Dermis microvascular lymphatic vessel endothelial cell (primary cell): ENCODE measurements at regions not wholly inside any gene's neighbourhood (a gene's known extent, or its start where the extent isn't known, plus 50 kb on each side); places are given as distances from the start of the nearest gene placed in this dataset.
A peak's percentile ranks its signal among the peaks of the same experiment; 100 is the strongest.
"Not testable (repeated sequence)": the region's sequence is repeated elsewhere in the genome, so short reads cannot be mapped to it uniquely, and the experiment has no call there.

Experiments used
- DNase-seq, 2 donors: peaks; one replicate each; pipeline versions ENCODE4 v3.0.0 to v3.0.0-alpha.2; 2010; ENCODE audit warnings: low read depth in 2 of 2

DNA sequence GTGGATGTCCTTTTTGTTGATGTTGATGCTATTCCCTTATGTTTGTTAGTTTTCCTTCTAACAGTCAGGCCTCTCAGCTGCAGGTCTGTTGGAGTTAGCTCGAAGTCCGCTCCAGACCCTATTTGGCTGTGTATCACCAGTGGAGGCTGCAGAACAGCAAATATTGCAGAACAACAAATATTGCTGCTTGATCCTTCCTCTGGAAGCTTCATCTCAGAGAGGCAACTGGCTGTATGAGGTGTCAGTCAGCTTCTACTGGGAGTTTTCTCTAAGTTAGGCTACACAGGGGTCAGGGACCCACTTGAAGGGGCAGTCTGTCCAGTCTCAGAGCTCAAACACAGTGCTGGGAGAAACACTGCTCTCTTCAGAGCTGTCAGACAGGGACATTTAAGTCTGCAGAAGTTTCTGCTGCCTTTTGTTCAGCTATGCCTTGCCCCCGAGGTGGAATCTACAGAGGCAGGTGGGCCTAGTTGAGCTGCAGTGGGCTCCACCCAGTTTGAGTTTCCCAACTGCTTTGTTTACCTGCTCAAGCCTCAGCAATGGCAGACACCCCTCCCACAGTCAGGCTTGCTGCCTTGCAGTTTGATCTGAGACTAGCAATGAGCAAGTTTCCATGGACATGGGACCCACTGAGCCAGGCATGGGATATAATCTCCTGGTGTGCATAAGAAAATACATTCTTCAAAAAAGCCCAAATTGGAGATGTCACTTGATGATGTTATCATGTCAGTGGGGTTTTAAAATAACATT lies 99.5 kb downstream of the KDM5D start:
- no peak for DNase-seq

DNA sequence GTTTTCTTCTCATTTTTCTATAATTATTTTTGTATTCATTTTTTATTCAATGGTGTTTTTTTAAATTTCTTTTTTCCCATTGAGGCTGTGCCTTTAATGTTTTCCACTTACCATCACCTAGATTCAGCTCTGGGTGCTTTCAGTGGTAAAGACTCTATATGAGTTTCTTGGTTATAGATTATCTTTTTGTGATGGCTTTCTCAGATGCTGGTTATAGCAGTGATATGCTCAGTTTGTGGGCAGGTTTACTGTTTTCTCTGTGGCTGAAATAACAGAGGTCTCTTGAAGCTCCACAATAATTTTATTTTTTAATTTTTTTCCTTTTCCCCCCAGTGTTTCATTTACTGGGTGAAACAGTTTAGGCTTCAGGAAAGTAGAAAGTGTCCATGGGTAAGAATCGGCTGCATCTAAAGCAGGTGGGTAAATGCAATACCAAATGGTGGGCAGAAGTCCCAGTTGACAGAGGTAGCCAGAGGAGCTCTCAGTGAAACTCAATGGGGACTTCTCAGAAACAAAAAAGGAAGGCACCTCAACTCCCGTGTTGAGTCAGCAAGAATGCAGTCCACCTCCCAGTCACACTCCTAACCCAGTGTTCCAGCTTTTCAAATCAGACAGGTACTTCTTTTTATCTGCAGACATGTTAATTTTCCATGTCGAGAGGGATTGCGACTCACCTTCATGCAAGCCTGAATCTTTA lies 106.7 kb downstream of the KDM5D start:
- no peak for DNase-seq

DNA sequence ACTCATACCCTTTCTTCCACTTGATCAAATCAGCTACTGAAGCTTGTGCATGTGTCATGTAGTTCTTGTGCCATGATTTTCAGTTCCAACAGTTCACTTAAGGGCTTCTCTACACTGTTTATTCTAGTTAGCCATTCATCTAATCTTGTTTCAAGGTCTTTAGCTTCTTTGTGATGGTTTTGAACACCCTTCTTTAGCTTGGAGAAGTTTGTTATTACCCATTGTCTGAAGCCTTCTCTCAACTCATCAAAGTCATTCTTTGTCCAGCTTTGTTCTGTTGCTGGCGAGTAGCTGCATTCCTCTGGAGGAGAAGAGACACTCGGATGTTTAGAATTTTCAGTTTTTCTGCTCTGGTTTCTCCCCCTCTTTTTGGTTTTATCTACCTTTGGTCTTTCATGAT lies 115.6 kb downstream of the KDM5D start:
- no peak for DNase-seq

DNA sequence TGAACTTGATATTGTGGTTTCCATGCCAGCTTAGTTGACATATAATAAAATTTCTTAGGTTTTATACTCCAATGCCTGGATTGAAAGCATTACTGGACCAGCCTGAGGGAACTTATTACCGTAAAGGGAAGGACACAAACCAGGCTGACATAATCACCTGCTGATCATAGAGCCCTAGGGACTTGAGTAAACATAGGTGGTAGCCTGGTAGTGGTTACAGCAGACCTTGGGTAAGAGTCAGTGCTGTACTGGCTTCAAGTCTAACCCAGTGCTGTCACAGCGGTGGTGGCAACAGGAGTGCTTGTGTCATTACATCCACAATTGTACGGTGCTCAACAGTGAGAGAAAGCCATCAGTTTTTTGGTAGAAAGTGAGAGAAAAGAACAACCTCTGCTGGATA lies 122.1 kb downstream of the KDM5D start:
- DNase-seq, result no peak

DNA sequence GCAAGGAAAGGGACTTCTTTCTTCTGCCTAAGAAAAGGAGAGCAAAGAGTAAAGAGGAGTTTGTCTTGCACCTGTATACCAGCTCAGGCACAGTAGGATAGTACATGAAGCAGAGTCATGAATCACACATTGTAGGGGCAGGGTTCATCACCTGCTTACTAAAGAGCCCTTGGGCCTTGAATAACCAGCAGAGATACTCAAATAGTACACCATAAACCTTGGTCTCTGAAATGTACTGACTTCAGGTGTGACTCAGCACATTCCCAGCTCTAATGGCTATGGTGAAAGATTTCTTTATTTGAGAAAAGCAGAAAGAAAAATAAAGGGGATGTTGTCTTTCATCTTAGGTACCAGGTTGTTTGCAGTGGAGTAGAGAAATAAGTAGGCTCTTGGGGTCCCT lies 122.8 kb downstream of the KDM5D start:
- no peak for DNase-seq

DNA sequence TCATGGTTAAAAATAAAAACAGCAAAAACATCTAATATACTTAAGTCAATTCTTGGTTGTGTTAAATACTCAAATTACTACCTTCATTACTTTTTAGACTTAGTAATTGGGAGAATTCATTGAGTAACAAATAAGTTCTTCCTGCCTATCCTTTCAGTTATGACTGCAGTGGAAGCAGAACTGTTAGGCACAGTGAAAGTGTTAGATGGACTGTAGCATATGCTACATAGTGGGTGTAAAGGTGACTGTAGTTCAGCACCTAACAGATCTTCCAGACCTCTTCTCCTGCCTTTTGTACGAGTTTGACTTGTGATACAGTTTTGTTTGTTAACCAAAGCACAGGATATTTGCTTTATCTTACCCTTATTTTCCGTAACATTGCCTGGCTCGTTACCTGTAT lies 143.4 kb downstream of the KDM5D start:
- no peak for DNase-seq

DNA sequence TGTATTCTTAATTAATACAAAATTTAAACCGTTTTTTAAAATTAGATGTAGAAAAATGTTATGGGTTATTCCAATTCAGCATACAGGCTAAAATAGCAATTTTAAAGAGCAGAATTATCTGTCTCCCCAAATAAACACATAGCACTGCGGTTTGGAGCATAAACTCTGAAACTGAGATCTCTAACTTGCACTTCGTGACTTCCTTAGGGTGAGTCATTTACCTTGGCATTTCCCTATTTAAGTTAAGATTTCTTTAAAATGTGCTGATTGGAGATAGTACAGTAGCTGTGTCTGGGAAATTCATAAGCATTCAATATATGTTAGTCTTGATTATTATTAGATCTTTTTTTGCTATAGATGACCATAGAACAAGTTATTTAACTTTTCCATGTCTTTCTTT lies 143.8 kb downstream of the KDM5D start:
- peak in 1 of 2 donors; percentile 46 for DNase-seq

DNA sequence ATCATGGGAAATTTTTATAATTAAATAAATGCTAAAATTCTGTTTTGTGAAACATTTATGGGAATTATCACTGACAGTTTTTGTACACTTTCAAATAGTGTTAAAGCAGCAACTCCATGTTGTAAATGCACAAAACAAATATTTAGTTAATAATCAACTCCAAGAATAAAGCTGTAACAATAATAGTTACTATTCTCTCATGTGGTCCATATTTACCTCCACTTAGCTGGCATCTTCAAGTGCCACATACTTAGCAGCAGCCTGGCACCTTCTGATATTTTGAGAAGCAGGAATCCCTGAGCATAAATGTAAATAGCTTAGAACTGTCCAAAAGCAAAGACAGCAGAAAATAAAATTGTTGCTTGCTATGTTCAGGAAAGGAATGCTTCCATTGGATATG lies 154.3 kb downstream of the KDM5D start:
- DNase-seq, result no peak

DNA sequence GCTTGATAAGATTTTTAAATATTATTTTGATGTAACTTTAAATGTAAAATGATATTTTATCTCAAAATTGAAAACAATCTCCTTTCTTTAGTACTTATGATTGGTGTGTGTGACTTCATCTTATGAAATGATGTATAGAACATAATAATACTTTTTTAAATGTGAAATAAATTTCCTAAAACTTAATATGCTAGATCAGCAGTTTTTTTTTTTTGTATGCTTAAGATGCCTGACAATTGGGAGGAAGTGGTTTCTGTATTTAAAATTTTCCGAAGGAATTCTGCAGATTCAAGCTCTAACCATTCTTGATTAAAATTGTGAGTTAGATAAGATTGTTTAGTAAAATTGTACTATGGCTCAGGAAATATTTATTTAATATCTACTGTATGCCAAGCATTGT lies 154.9 kb downstream of the KDM5D start:
- no peak for DNase-seq

DNA sequence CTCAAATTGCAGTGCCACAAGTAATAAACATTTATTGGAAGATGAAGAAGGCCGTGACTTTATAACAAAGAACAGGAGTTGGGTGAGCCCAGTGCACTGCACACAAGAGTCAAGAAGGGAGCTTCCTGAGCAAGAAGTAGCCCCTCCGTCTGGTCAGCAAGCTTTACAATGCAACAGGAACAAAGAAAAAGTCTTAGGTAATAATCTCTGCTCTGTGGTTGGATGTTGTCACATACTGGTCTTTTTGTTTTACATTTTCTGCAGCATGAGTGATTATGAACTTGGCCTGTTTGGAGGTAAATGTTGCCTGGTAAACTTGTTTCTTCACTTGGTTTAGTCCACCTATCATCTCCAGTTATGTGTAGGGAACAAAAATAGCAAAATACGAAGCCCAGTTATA lies 157.2 kb downstream of the KDM5D start:
- no peak for DNase-seq

DNA sequence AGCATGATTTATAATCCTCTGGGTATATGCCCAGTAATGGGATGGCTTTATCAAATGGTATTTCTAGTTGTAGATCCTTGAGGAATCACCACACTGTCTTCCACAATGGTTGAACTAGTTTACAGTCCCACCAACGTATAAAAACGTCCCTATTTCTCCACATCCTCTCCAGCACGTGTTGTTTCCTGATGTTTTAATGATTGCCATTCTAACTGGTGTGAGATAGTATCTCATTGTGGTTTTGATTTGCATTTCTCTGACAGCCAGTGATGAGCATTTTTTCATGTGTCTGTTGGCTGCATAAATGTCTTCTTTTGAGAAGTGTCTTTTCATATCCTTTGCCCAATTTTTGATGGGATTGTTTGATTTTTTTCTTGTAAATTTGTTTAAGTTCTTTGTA lies 163.5 kb downstream of the KDM5D start:
- DNase-seq, result not testable (repeated sequence)

DNA sequence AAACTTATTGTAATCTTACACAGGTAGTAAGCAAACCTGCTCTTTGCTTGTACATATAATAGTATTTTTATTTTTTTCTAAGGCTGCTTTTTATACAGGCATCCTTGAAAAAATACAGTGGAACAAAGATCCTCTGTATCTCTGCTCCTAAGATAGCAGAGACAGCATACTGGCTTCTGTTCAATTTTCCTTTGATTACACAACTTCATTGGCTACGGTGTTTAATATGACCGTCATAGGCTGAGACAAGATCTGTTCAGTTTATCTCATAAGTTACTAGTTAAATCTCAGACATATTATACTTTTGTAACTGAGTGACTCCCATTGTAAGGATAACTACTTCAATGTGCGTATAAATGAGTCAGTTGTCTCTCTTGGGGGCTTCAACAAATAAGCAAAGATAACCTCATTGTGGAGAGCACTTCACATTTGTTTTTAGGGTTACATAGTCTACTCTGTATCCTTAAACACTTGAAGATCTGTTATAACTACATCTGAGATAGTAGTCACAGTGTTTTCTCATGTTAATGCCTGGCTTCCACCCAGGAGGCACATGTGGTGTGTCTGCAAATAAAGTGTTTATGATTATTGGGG lies 166.1 kb downstream of the KDM5D start:
- no peak for DNase-seq

DNA sequence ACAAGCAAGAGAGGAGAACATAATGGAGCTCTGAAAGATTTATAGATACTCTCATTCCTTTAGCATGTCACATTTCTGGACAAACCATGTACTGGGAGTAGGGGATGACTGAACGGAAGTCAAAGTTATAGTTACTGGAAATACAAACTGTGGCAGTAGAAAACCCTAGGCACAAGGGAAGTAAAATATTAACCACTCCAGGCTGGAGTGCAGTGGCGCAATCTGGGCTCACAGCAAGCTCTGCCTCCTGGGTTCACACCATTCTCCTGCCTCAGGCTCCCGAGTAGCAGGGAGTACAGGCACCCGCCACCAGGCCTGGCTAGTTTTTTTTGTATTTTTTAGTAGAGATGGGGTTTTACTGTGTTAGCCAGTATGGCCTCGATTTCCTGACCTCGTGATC lies 167.3 kb downstream of the KDM5D start:
- no peak for DNase-seq

DNA sequence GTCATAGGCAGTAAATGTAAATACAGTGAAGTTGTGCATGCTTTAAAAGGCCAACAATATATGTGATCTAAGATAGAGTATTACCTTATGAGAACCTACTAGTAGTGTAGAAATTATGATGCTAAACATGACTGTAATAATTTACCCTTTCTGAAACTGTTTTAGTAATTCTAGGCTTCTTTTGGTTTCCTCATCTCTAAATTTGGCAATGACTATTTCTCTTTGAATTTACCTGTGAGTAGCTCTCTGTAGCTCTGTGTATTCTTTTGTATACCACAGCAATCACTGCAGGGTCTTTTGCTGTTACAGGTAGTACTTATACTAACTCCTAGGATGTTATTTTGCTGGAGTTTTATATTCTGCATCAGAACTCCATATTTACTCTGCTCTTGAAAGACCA lies 169.6 kb downstream of the KDM5D start:
- no peak for DNase-seq

DNA sequence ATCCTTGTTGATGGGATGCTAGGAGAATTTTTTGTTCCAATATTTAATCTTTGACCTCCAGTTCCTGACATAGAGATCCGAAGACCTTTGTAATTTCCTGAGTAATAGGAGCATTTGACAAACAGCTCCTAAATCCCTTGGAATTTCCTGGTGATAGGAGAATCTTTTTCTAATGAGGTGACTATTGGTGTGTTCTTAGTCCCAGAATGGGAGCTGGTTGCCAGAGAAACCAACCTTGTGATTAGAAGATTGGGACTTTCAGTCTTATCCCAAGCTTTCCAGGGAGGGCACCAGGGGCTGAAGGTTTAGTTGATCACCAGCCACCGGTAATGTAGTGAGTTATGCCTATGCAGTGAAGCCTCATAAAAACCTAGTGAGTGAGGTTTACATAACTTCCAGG lies 170.9 kb downstream of the KDM5D start:
- DNase-seq, result peak in 1 of 2 donors; percentile 4

DNA sequence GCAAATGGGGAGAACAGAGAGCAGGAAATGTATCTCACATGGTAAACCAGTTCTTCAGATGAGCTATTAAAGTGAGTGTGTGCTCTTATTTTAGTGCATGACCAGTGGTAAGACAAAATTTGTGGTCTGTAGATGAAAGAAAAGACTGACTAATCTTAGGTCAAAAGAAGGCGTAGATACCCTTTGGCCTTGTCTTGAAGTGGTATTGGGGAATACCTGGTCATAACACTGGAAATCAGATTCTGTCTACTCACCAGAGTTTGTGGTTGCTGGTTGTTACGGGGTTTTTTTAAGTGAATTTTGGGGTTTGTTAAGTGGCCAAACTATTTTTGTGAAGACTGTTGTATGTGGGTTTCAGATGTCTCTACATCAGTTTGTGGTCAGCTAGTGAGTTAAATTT lies 173.5 kb downstream of the KDM5D start:
- no peak for DNase-seq

DNA sequence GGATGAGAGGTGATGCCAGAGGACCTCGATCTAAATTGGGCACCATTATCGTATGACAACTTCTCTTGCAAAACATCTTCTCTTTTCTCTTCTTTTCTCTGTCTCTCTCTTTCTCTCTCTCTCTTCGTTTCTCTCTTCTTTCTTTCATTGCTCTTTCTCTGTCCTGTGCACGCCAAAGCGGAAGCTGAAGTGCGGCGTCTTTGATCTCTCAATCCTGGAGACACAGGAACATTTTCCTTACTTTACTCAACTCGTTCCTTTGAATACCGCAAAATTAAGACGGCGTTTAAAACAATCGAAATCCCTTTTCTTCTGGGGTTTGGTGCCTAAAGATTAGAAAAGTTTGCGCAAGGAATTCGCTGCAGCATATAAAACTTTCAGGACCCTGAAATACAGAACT lies 176.6 kb downstream of the KDM5D start:
- DNase-seq, result no peak

DNA sequence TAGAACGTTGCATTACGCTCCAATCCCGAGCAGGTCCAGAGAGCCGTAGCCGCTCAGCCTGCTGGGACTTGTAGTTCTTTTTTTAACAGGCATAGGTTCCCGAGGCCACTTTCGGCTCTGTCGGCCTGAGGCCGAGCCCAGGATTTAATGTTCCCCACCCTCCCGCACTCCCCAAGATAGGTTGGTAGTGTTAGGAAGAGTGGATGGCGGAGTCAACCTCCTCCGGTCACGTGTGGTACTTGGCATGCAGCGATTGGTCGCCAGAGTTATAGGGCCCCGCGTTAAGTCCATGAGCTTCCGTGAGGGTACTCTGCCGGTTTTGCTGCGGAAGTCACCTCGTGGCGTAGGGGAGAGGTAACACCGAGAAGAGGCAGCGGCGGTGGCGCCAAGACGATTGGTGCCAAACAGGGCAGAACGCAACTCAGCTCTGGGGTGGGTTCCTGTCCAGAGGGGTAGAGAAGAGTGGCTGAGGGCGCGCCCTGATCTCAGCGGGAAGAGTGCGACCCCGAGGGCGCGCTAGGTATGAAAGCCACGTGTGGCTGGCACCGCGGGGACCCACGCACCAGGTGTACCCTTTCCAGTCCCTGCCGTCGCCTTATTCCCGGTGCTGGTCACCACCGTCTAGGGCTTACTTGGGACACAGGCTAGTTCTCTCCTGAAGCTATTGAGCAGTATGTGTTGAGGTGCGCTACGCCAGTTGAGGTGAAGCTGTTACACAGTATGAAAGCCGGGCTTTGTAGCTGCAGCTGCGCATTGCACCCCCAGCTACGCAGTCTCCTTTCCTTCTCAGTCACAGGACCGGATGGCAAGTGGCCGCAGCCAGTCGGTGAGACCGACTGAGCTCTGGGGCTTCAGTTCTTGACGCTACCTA lies 177.2 kb downstream of the KDM5D start:
- peak in 1 of 2 donors; percentile 93 for DNase-seq

DNA sequence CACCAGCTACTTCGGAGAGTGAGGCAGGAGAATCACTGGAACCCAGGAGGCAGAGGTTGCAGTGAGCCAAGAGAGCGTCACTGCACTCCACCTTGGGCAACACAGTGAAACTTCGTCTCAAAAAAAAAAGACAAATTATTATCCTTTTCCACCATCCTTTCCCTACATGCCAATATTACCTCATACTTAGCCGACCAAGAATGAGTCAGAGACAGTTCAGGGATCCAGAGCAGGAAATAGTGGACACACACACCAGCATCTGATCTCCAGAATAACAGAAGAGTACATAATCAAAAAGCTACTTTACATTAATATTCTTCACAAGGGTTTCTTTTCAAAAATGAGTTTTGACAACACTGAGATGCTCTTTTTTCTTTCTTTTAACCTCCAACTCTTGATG lies 185.4 kb downstream of the KDM5D start:
- DNase-seq, result peak in 1 of 2 donors; percentile 19

DNA sequence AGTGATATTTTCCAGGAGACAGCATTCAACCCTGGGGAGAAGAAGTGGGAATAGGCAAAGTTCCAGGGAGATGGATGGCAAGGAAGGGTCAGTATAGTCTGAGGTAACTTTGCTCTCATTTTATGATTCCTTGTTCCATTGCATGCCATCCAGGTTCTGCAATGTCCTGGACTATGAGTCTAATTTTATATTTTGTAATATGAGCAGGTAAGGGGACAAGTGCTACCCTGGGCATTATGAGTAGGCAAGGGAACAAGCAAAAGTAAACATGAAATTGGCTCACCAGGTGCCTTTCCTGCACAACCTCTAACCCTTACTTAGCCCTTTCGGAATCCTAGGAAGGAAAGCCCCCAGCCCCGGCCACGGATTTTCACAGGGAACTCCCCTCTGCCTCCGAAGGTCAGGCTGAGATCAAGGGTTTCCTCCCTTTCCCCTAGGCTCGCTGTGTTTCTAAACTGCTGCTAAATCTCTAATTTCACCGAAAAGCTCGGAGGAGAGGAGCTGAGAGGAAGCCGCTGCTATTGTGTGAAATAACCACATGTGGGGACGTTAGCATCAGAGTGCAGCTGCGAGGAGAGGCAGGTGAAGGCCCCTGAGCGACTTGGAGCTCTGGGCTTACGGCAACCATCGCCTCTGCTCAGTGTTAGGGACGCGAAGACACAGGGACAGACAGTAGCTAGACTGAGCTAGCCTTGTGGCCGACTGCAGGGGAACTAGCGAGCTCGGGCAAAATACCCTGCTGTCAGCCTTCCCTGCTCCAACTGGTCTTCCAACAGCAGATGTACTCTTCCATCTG lies 194.7 kb downstream of the KDM5D start:
- DNase-seq, result no peak
